C4-2B (cell line): ENCODE measurements at regions not wholly inside any gene's neighbourhood (a gene's known extent, or its start where the extent isn't known, plus 50 kb on each side); places are given as distances from the start of the nearest gene placed in this dataset.

Source experiments
- H3K27ac ChIP-seq: fragments of 450-650 bp; 2 replicates; pipeline ENCODE4 v1.5.1; 2017
- ZFX ChIP-seq: fragments of 450-650 bp; IDR thresholded peaks from 2 replicates; pipeline ENCODE4 v1.6.1; 2017
- TF ChIP-seq, protein P1 (sequence below): fragments of 450-650 bp; conservative IDR thresholded peaks from 2 replicates; pipeline ENCODE4 v1.5.1; 2017; ENCODE audit warnings: mild to moderate bottlenecking

DNA sequence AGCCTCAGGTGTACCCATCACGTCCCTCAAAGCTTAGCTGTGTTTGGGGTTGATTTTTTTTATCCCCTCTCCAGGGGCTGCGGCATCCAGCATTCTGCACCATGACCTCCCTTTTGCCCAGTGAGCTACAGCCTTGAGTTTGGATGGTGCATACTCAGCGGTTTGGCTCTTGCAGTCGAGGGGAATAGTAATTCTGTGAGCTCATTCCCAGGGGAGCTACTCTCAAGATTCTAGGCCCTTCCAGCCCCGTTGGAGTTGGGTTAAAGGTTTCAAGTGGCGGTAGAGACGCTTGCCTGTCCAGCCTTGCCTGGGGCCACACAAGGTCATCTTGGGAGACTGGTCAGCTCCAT, 102.2 kb upstream of the SPRY4 start:
- TF ChIP-seq ZFX = no peak
- TF ChIP-seq, protein P1, sequence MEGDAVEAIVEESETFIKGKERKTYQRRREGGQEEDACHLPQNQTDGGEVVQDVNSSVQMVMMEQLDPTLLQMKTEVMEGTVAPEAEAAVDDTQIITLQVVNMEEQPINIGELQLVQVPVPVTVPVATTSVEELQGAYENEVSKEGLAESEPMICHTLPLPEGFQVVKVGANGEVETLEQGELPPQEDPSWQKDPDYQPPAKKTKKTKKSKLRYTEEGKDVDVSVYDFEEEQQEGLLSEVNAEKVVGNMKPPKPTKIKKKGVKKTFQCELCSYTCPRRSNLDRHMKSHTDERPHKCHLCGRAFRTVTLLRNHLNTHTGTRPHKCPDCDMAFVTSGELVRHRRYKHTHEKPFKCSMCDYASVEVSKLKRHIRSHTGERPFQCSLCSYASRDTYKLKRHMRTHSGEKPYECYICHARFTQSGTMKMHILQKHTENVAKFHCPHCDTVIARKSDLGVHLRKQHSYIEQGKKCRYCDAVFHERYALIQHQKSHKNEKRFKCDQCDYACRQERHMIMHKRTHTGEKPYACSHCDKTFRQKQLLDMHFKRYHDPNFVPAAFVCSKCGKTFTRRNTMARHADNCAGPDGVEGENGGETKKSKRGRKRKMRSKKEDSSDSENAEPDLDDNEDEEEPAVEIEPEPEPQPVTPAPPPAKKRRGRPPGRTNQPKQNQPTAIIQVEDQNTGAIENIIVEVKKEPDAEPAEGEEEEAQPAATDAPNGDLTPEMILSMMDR = no peak
- no peak overlapping the region for H3K27ac ChIP-seq

DNA sequence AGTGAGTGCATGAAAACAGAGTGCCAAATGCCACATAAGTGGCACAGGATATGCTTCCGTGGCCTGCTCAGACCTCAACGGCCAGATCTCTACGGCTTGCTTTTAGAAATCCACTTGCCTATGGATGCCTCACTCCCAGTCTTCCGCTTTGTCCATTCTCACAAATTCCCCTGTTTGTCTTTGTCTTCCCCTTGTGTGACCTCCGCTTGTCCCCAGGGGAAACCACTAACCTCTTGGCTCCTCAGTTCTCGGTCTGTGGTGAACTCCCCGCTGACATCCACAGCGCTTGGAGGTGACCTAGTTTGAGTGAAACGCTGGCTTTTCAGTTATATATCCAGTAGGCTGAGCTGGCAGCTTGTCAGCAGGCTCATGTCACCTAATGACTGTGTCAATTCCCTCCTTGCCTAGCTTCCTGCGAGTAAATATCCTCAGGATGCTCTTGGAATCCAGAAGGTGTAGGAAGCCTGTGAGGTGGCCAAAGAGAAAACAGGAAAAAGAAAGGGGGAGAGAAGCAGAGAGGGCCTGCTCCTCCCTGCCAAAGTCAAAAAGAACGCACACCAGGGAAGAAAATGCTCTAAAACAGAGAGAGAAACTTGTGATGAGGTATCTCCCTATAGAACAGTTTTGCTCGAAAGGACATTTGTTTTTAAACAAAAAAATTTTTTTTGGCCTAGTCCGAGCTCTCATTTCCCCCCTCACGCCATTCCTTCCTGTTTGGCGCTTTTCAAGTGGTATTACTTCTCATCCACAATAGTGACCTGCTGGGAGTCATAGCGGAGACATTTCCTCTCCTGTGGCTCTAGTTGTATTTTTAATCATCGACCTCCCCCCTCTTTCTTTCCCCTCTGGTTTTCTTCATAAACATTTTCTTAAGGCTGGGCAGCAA, 101.6 kb upstream of the SPRY4 start:
- H3K27ac ChIP-seq = no peak overlapping the region
- TF ChIP-seq, protein P1 = no peak
- TF ChIP-seq ZFX = no peak

DNA sequence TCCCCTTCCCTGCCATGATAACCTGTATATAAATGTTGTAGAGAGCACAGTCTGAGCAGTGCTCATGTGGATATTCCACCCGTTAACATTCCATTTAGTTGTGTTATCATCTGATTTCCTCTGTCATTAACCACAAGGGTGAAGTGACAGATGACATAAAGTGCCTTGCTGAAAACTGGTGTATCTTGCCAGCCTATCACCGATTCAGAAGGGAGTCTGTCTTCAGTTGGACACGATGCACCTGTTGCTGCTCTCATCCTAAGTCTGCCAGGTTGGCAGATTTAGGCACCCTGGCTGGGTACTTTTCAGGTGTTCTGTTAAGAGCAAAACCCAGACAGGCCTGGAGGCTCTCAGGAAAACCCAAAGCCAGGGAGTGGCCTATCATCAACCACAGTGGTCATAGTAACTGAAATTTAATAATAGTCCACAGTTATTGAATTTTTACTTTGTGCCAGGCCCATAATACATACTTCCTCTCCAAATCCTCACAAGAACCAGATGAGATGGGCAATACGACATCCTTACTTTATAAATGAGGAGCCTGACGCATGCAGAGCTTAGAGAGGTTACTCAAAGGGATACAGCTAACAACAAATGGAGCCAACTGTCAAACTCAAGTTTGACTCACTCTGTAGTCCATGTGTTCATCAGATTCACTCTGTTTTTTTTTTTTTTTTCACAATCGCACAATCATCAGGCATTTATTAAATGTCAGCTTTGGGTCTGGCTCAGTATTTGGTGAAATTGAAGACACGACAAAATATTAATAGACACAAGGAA, 100.7 kb upstream of the SPRY4 start:
- no peak overlapping the region for H3K27ac ChIP-seq
- TF ChIP-seq, protein P1 = no peak
- no peak for TF ChIP-seq ZFX

DNA sequence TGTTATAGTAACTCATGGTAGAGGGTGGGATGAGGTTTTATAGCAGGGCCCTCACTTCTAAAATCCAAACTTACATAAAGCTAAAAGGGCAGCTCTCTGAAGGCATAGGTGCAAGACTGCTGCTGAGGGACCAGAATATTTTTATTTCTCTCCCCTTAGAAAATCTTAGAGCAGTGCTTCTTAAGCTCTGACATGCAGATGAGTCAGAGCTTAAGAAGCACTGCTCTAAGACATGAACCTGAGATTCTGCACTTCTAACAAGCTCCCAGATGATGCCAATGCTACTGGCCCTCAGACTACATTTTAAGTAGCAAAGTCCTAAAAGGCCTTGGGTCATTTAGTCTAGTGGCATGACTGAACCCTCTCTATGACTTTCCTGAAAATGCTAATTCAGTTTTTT, 97.6 kb upstream of the SPRY4 start:
- no peak for TF ChIP-seq ZFX
- TF ChIP-seq, protein P1 = no peak
- H3K27ac ChIP-seq = no peak overlapping the region

DNA sequence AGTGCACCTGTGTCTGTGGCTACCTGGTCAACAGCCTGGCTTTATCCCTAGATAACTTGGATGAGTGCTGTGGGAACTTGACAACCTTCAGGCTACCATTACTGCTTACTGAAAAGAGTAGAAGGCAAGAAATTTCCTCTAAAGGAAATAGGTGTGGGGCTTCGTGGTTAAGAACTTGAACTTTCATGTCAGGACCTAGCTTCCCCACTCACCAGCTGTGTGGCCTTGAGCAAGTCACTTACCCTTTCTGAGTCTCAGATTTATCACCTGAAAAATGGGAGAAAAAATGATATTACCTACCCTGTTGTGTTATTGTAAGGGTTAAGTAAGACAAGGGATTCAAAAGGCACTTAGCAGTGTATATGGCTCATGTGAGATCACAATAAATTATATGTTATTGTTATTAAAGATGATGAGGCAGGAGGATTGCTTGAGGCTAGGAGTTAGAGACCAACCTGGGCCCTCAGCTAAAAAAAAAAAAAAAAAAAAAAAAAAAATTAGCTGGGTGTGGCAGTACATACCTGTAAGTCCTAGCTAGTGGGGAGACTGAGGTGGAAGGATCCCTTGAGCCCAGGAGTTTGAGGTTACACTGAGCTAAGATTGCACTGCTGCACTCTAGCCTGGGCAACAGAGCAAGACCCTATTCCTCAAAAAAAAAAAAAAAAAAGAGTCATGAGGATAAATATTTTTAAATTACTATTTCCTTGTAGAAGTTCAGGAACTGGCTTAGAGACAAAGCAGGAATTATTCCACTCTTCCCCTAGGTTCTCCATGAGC, 97.0 kb upstream of the SPRY4 start:
- no peak overlapping the region; the same call in 1 of the 2 replicates for H3K27ac ChIP-seq
- no peak for TF ChIP-seq ZFX
- TF ChIP-seq, protein P1 = no peak

DNA sequence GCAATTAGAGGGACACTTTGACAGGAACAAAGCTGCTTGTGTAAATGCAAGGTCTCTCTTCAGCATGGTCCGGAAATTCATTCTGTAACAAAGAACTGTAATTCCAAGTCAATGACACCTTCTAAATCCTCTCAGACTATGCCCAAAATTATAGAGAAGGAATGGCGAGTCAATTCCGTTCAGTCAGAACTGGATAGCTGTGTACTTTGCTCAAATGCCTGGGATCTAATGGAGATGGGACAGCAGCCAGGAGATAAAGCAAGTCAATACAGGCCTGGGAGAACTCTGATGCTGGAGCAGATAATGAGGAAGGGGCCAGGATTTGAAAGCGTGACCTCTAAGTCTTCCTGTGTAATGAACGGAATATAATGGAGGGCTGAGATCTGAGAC, 96.4 kb upstream of the SPRY4 start:
- TF ChIP-seq, protein P1 = no peak
- no peak for TF ChIP-seq ZFX
- H3K27ac ChIP-seq = no peak overlapping the region; the same call in 1 of the 2 replicates
